ENCODE measurements at regions not wholly inside any gene's neighbourhood (a gene's known extent, or its start where the extent isn't known, plus 50 kb on each side); places are given as distances from the start of the nearest gene placed in this dataset.

DNA sequence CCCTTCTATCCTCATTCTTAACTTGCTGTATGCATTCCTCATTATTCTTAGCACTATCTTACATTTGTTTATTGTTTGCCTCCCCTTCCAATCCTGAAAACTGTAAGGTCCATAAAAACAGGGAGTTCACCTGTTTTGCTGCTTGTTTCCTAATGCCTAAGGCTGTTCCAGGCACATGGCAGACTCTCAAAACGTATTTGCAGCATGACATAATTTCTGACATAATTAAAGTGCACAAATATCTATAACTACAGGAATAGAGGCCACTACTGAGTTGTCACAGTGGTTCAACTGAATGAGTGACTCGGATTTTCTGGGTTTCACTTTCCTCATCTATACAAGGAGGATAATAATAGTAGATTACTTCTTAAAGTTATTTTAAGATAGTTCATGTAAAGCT, 83.0 kb downstream of the HFE start:
- Histone ChIP-seq H3K27me3 (ENCODE audit: low read length) (no peaks in the 10 kb centered on the region), H3K9ac (ENCODE audit: low read length) (peak overlapping the region; percentile 81), H3K27ac (ENCODE audit: low read length) (peak overlapping the region; percentile 90), H4K20me1 (ENCODE audit: insufficient read depth, low read depth, low read length) (no peaks in the 10 kb centered on the region), H2AFZ (ENCODE audit: low read length) (no peak overlapping the region; the same call in 1 of the 2 replicates), H3K36me3 (ENCODE audit: insufficient read depth, low read length) (no peaks in the 10 kb centered on the region), H3K4me3 (ENCODE audit: low read length) (peak overlapping the region; percentile 72), H3K9me3 (ENCODE audit: low read length) (no peaks in the 10 kb centered on the region), H3K4me2 (ENCODE audit: low read depth, low read length, poor library complexity, severe bottlenecking) (peak overlapping the region; percentile 84), H3K4me1 (ENCODE audit: low read length) (peaks cover 36% of the 10 kb centered on the region), H3K79me2 (ENCODE audit: low read length) (peaks cover 50% of the 10 kb centered on the region), H3K9me2 (replicated peaks; ENCODE audit: insufficient read depth, low read length) (no peaks in the 10 kb centered on the region)
- DNase-seq: peak; percentile 53

DNA sequence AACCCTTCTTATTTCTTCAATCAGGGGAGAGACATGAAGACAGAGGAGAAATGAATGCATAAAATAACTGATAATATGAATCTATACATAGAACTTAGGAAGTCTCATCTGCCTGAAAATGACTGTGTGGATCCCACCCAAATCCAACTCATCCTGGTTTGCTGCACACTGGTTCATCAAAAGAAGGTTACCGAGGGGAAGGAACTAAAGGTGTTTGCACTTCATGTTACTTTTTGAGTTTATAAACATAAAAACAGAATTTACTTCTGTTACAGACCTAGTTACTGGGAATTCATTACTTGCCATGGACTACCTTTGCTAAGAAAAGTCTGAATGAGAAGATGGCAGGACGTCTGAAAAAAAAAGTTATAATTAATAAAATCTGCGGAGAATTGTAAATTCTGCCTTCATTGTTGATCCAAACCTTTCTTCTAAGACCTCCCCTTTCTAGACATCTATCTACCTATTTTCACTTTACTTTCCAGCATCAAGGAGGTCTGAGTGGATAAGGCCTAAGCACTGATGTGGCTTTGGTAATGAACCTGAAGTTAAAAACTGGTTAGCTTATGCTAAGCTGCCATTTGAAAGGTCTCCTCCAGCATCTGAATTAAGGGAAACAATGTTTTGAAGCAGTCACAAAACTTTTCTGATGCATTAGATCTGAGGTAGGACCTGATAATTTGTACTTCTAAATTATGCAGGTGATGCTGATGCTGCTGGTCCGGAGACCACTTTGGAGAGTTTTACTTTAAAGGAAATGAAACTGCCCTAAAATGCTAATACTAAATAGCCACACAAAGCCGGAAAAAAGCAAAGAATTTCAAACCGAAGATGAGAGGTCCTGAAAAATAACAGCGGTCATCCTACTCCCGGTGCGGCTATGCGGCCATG, 84.0 kb downstream of the HFE start:
- peak; percentile 63 for DNase-seq
- Histone ChIP-seq H3K4me2 (ENCODE audit: low read depth, low read length, poor library complexity, severe bottlenecking) (peak overlapping the region; percentile 84), H3K9ac (ENCODE audit: low read length) (peak overlapping the region; percentile 81), H3K4me3 (ENCODE audit: low read length) (peak overlapping the region; percentile 72), H3K79me2 (ENCODE audit: low read length) (peaks cover 50% of the 10 kb centered on the region), H3K27me3 (ENCODE audit: low read length) (no peaks in the 10 kb centered on the region), H3K27ac (ENCODE audit: low read length) (peak overlapping the region; percentile 90), H3K9me2 (replicated peaks; ENCODE audit: insufficient read depth, low read length) (no peaks in the 10 kb centered on the region), H3K4me1 (ENCODE audit: low read length) (peaks cover 41% of the 10 kb centered on the region), H4K20me1 (ENCODE audit: insufficient read depth, low read depth, low read length) (no peaks in the 10 kb centered on the region), H2AFZ (ENCODE audit: low read length) (no peak overlapping the region), H3K9me3 (ENCODE audit: low read length) (no peaks in the 10 kb centered on the region), H3K36me3 (ENCODE audit: insufficient read depth, low read length) (no peaks in the 10 kb centered on the region)

DNA sequence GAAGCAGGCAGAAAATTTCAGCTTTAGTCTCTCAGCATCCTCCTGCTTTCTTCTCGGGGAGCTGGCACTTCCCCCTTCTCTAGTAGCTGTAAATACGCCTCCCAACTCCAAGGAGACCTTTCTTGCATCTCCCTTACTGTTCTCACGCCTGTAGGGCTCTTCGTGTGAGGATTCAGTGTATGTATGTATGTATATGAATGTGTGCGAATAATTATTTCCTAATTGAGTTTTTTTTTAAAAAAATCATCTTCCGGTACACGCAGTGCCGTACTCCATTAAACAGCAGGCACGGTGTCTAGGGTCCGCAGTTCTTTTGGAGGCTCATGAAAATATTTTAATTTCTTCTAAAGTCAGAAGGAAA, 85.4 kb downstream of the HFE start:
- H3K4me3 ChIP-seq (ENCODE audit: low read length): peak overlapping the region; percentile 72
- no peak overlapping the region for H2AFZ ChIP-seq (ENCODE audit: low read length)
- no peaks in the 10 kb centered on the region for H4K20me1 ChIP-seq (ENCODE audit: insufficient read depth, low read depth, low read length)
- H3K4me2 ChIP-seq (ENCODE audit: low read depth, low read length, poor library complexity, severe bottlenecking): peak overlapping the region; percentile 84
- no peaks in the 10 kb centered on the region for H3K27me3 ChIP-seq (ENCODE audit: low read length)
- peak; percentile 84 for DNase-seq
- H3K9me2 ChIP-seq (replicated peaks; ENCODE audit: insufficient read depth, low read length): no peaks in the 10 kb centered on the region
- H3K79me2 ChIP-seq (ENCODE audit: low read length): peaks cover 45% of the 10 kb centered on the region
- no peaks in the 10 kb centered on the region for H3K36me3 ChIP-seq (ENCODE audit: insufficient read depth, low read length)
- H3K4me1 ChIP-seq (ENCODE audit: low read length): peaks cover 41% of the 10 kb centered on the region
- no peaks in the 10 kb centered on the region for H3K9me3 ChIP-seq (ENCODE audit: low read length)
- peak overlapping the region; percentile 90 for H3K27ac ChIP-seq (ENCODE audit: low read length)
- H3K9ac ChIP-seq (ENCODE audit: low read length): peak overlapping the region; percentile 81

DNA sequence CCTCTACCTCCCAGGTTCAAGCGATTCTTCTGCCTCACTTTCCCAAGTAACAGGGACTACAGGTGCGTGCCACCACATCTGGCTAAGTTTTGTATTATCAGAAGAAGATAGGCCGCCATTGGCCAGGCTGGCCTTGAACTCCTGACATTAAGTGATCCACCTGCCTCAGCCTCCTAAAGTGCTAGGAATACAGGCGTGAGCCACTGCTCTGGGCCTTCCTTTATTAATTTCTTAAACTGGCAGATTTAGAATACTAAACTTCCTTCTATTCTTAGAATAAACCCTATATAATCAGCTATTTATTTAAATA, 86.6 kb downstream of the HFE start:
- Histone ChIP-seq H4K20me1 (ENCODE audit: insufficient read depth, low read depth, low read length) (no peaks in the 10 kb centered on the region), H2AFZ (ENCODE audit: low read length) (no peak overlapping the region), H3K4me3 (ENCODE audit: low read length) (peak overlapping the region; percentile 51), H3K36me3 (ENCODE audit: insufficient read depth, low read length) (no peaks in the 10 kb centered on the region), H3K9me3 (ENCODE audit: low read length) (no peaks in the 10 kb centered on the region), H3K79me2 (ENCODE audit: low read length) (peaks cover 42% of the 10 kb centered on the region), H3K9ac (ENCODE audit: low read length) (peak overlapping the region; percentile 54), H3K27me3 (ENCODE audit: low read length) (no peaks in the 10 kb centered on the region), H3K4me2 (ENCODE audit: low read depth, low read length, poor library complexity, severe bottlenecking) (peak overlapping the region; percentile 84), H3K27ac (ENCODE audit: low read length) (0 out of 2 replicates have a peak overlapping the region, but pooled peaks have one; percentile 38), H3K9me2 (replicated peaks; ENCODE audit: insufficient read depth, low read length) (no peaks in the 10 kb centered on the region), H3K4me1 (ENCODE audit: low read length) (peaks cover 41% of the 10 kb centered on the region)
- no peak for DNase-seq

DNA sequence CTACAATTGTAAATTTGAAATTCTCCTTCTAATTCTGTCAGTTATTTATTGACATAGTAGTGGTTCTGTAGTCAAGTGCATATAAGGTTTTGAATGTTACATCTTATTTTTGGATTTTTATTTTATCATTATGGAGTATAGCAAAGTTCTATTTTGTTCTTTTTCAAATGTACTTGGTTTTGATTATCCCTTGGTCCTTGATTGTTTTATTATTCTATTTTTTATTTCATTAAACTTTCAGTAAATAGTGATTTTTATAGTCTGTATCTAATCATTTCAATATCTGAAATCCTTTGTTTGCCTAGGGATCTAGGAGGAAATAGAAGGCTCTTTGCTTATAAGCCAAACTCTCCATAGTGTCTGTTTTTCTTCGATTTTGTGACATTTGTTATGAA, 87.8 kb downstream of the HFE start:
- peaks cover 35% of the 10 kb centered on the region for H3K4me1 ChIP-seq (ENCODE audit: low read length)
- H3K9ac ChIP-seq (ENCODE audit: low read length): peak overlapping the region; percentile 54; the same call in 1 of the 2 replicates
- no peak overlapping the region for H3K4me3 ChIP-seq (ENCODE audit: low read length)
- no peaks in the 10 kb centered on the region for H3K9me2 ChIP-seq (replicated peaks; ENCODE audit: insufficient read depth, low read length)
- peak overlapping the region; percentile 38; the same call in 1 of the 2 replicates for H3K27ac ChIP-seq (ENCODE audit: low read length)
- no peak overlapping the region for H2AFZ ChIP-seq (ENCODE audit: low read length)
- no peaks in the 10 kb centered on the region for H3K36me3 ChIP-seq (ENCODE audit: insufficient read depth, low read length)
- H3K9me3 ChIP-seq (ENCODE audit: low read length): no peaks in the 10 kb centered on the region
- H3K4me2 ChIP-seq (ENCODE audit: low read depth, low read length, poor library complexity, severe bottlenecking): peak overlapping the region; percentile 84
- no peak for DNase-seq
- no peaks in the 10 kb centered on the region for H4K20me1 ChIP-seq (ENCODE audit: insufficient read depth, low read depth, low read length)
- H3K27me3 ChIP-seq (ENCODE audit: low read length): no peaks in the 10 kb centered on the region
- peaks cover 34% of the 10 kb centered on the region for H3K79me2 ChIP-seq (ENCODE audit: low read length)

DNA sequence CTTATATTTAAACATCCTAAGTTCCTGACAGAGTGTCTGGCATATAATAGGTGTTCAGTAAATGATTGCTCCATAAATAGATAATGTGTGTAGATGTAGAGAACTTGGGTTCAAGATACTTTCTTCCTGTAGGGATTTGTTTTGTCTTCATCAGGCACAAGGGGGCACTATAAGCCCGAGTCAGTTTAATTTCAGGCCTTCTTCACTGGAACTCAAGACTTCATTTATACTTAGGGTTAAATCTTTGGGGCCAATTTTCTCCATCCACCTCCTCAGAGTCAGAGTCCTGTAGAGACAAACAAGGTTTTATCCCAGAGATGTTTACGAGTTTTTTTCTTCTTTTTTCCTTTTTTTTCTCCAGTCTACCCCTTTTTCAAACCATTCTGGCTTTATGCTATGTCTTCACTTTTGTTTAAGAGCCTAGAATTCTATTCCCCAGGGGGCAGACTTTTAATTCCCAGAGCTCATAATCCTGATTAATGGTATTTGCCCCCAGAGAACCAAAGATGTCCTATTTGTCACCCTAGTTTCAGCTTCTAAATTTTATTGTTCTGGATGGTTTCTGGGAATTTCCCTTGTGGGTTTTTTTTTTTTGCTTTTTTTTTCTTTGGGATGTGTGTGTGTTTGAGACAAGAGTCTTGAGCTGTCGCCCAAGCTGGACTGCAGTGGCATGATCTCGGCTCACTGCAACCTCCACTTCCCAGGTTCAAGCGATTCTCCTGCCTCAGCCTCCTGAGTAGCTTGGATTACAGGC, 88.4 kb downstream of the HFE start:
- Histone ChIP-seq H2AFZ (ENCODE audit: low read length) (no peak overlapping the region), H3K79me2 (ENCODE audit: low read length) (peaks cover 29% of the 10 kb centered on the region), H3K9me2 (replicated peaks; ENCODE audit: insufficient read depth, low read length) (no peaks in the 10 kb centered on the region), H3K36me3 (ENCODE audit: insufficient read depth, low read length) (no peaks in the 10 kb centered on the region), H3K9me3 (ENCODE audit: low read length) (no peaks in the 10 kb centered on the region), H3K27ac (ENCODE audit: low read length) (no peak overlapping the region), H3K4me2 (ENCODE audit: low read depth, low read length, poor library complexity, severe bottlenecking) (peak overlapping the region; percentile 84), H3K27me3 (ENCODE audit: low read length) (no peaks in the 10 kb centered on the region), H3K4me1 (ENCODE audit: low read length) (peaks cover 30% of the 10 kb centered on the region), H3K9ac (ENCODE audit: low read length) (no peak overlapping the region), H3K4me3 (ENCODE audit: low read length) (no peak overlapping the region), H4K20me1 (ENCODE audit: insufficient read depth, low read depth, low read length) (no peaks in the 10 kb centered on the region)
- DNase-seq: peak; percentile 91

DNA sequence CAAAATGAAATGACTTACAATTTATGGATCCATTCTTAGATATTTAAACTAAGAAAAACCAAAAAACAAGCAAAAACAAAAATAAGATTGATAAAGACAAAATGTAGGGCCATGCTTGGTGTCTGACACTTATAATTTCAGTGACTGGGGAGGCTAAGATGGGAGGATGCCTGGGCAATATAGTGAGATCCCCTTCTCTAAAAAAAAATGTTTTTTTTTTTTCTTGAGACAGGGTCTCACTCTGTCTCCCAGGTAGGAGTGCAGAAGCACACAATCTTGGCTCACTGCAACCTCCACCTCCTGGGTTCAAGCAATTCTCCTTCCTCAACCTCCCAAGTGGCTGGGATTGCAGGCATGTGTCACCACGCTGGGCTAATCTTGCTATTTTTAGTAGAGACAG, 92.4 kb downstream of the HFE start:
- no peaks in the 10 kb centered on the region for H3K36me3 ChIP-seq (ENCODE audit: insufficient read depth, low read length)
- no peak overlapping the region for H3K4me2 ChIP-seq (ENCODE audit: low read depth, low read length, poor library complexity, severe bottlenecking)
- no peaks in the 10 kb centered on the region for H3K27me3 ChIP-seq (ENCODE audit: low read length)
- H3K4me1 ChIP-seq (ENCODE audit: low read length): peaks cover 10% of the 10 kb centered on the region
- no peak overlapping the region for H2AFZ ChIP-seq (ENCODE audit: low read length)
- H4K20me1 ChIP-seq (ENCODE audit: insufficient read depth, low read depth, low read length): no peaks in the 10 kb centered on the region
- no peaks in the 10 kb centered on the region for H3K9me3 ChIP-seq (ENCODE audit: low read length)
- H3K27ac ChIP-seq (ENCODE audit: low read length): no peak overlapping the region
- H3K9ac ChIP-seq (ENCODE audit: low read length): no peak overlapping the region
- H3K79me2 ChIP-seq (ENCODE audit: low read length): no peaks in the 10 kb centered on the region
- no peak overlapping the region for H3K4me3 ChIP-seq (ENCODE audit: low read length)
- H3K9me2 ChIP-seq (replicated peaks; ENCODE audit: insufficient read depth, low read length): no peaks in the 10 kb centered on the region
- DNase-seq: no peak

DNA sequence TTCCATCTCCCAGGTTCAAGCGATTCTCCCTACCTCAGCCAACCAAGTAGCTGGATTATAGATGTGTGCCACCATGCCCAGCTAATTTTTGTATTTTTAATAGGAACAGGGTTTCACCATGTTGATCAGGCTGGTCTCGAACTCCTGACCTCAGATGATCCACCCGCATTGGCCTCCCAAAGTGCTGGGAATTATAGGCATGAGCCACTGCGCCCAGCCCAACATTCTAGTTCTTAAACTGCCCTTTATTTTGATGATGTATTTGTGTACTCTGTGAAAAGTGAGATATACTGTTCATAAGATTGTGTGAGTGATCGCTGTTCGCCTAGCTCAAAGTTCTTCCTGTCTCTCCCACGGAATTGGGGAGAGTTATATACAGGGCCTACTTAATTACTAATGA, 93.1 kb downstream of the HFE start:
- Histone ChIP-seq H2AFZ (ENCODE audit: low read length) (no peak overlapping the region), H3K4me2 (ENCODE audit: low read depth, low read length, poor library complexity, severe bottlenecking) (no peak overlapping the region), H3K4me1 (ENCODE audit: low read length) (peaks cover 3% of the 10 kb centered on the region; the same call in 1 of the 2 replicates), H3K9me3 (ENCODE audit: low read length) (no peaks in the 10 kb centered on the region), H3K9ac (ENCODE audit: low read length) (no peak overlapping the region), H3K27ac (ENCODE audit: low read length) (no peak overlapping the region), H3K9me2 (replicated peaks; ENCODE audit: insufficient read depth, low read length) (no peaks in the 10 kb centered on the region), H3K79me2 (ENCODE audit: low read length) (no peaks in the 10 kb centered on the region), H3K4me3 (ENCODE audit: low read length) (no peak overlapping the region), H4K20me1 (ENCODE audit: insufficient read depth, low read depth, low read length) (no peaks in the 10 kb centered on the region), H3K36me3 (ENCODE audit: insufficient read depth, low read length) (no peaks in the 10 kb centered on the region), H3K27me3 (ENCODE audit: low read length) (no peaks in the 10 kb centered on the region)
- no peak for DNase-seq
